HG02973 (cell line): ENCODE measurements at regions not wholly inside any gene's neighbourhood (a gene's known extent, or its start where the extent isn't known, plus 50 kb on each side); places are given as distances from the start of the nearest gene placed in this dataset.

ENCODE experiments used
- ATAC-seq: cut with Tn5 transposase; IDR thresholded peaks from one replicate; pipeline ENCODE4 v1.9.1; 2021; ENCODE audit warnings: moderate library complexity; ENCODE audit not compliant: unreplicated experiment

DNA sequence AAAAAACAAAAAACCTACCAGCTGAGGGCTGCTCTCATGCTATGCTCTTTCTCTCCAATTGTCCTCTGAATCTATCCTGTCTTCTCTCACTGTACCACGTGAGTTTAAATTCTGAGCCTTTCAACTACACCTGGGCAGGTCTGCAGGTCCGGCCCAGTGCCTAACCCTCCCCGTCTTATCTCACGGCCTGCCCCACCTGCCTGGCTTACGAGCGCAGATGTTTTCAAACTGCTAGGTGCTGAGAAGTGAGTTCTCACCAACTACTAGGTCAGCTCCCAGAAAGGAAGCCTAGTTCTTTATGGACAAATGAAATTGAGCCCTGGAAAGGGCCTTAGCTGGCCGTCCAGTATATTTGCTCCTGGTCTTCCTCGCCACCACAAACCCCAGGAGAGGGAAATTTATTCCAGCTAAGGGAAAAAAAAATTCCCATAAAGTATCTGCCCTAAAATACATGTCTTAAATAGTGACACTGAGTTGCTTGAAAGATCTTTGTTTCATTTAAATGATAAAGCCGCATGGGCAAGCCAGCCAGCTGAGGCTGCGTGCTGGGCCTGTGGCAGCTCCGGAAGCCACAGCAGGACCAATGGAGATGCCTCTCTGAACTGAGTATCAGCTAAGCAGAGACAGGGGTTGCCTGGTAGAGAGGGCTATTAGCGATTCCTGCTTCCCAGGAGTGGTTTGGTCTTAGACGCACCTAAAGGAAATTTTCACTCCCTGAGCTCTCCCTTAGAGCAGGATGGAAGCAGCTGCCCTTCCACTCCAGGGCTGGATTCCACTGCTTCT, 92.5 kb upstream of the NCK2 start:
- no peak for ATAC-seq

- no peak for ATAC-seq
Observed at GRCh38 chr2:105649534-105649933, 95.2 kb upstream of the NCK2 start.

GRCh38 chr2:105647731-105648130, 97.0 kb upstream of the NCK2 start:
- no peak for ATAC-seq

- ATAC-seq: no peak
Observed at GRCh38 chr2:105646774-105647076, 98.0 kb upstream of the NCK2 start.

GRCh38 chr2:105645938-105646773, 98.6 kb upstream of the NCK2 start:
- no peak for ATAC-seq

DNA sequence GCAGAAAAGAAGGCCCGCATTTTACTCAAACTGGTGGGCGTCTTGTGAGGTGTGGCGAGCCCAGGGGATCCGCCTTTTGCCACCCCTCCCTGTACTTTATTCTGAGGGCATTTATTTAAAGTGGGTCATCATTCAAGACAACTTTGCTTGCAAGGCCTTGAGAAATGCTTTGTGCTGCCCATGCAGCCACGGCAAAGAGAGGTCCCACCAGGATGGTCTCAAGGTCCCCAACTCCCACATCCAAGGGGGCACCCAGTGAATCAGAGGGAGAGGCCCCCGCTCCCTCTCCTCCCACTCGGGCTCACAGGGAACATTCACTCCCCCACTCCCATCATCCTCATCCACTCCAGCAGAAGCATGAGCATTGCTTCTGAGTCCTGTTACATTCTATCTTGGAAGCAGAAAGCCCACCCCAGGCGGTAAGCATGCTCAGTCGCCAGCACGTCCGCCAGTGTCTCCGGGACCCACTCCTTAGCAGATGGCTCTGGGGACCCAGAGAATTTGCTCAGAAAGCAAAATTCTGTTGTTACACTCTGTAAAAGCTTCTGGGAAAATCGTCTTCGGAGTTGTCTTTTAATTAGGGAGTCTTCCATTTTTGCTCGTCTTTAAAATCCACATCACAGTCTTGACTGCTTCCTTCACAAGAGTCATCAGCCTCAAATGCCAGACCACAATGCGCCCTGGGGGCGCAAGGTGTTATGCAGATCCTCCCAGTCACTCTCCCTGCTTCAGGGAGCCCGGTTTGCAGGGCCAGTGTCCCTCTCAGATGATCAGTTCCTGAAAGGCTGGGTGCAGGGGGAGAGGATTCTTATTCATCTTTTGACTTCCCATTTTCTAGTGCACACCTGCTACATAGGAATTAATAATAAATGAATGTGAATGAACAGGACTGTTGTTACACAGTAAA, 99.4 kb upstream of the NCK2 start:
- ATAC-seq: no peak

GRCh38 chr2:105644174-105644980, 100.3 kb upstream of the NCK2 start:
- ATAC-seq: no peak

DNA sequence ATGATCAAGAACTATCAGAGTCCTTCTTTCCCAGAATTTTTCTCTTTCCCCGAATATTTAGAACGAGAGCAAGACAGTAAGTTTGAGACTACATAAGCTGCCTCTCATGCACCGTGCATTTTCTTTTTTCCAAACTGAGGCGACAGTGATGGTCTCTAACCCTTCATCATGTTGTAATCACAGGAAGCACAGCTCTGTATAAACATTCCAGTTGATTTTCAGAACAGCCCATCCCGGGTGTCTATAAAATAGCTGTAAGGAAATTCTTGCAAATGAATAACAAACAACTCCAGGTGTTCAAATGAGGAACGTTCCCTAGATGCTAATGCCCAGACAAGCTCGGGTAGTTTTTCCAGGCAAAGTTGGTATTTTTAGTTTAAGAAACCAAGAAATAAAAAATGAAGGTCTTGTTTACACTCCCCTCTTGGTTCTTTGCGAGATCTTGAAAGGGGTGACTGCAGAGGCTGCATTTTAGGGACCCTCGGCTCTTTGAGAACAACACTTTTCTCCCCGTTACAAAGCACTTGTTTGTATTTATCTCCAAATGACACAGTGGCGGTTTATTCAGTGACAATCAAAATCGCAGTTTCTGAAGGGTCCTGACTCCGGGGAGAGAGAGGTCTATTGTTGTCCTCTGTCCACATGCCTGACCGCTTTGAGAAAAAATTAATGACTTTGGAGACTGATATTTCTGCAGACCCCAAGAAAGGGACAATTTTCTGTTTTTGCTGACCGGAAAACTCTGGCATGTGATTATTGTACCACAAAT, 101.1 kb upstream of the NCK2 start:
- ATAC-seq: no peak

- no peak for ATAC-seq
Observed at GRCh38 chr2:105641389-105641811, 103.3 kb upstream of the NCK2 start.

GRCh38 chr2:105640246-105640645, 104.5 kb upstream of the NCK2 start:
- no peak for ATAC-seq

- ATAC-seq: no peak
Observed at GRCh38 chr2:105636109-105636740, 108.5 kb upstream of the NCK2 start.

DNA sequence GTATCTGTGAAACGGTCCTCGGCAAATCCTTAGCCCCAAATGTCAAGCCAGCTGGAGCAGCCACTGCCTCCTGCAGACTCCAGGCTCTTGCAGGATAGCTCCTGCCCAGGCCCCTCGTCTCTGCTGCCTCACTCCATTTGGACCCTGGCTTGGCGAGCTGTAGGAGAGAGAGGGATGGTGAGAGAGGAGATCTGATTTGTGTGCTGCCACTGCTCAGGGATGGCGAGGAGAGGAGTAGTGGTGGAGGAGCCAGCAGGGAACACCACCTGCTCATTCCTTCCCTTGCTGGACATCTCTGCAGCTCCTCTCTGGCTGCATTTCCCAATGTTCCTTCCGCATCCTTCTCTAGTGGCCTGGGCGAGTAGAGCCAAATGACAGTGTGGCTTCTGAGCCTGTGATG, 109.1 kb upstream of the NCK2 start:
- ATAC-seq: no peak

- no peak for ATAC-seq
Observed at GRCh38 chr2:105634198-105634597, 110.5 kb upstream of the NCK2 start.

- no peak for ATAC-seq
Observed at GRCh38 chr2:105631922-105632321, 112.8 kb upstream of the NCK2 start.

- ATAC-seq: no peak
Observed at GRCh38 chr2:105631011-105631410, 113.7 kb upstream of the NCK2 start.

GRCh38 chr2:105629634-105630033, 115.1 kb upstream of the NCK2 start:
- no peak for ATAC-seq

GRCh38 chr2:105627534-105627933, 117.2 kb upstream of the NCK2 start:
- ATAC-seq: no peak

- no peak for ATAC-seq
Observed at GRCh38 chr2:105626966-105627340, 117.8 kb upstream of the NCK2 start.

- no peak for ATAC-seq
Observed at GRCh38 chr2:105626212-105626965, 118.3 kb upstream of the NCK2 start.
